Putamen (tissue), 1 donor: ENCODE measurements at regions not wholly inside any gene's neighbourhood (a gene's known extent, or its start where the extent isn't known, plus 50 kb on each side); places are given as distances from the start of the nearest gene placed in this dataset.
"Not testable (repeated sequence)": the region's sequence is repeated elsewhere in the genome, so short reads cannot be mapped to it uniquely, and the experiment has no call there.

ENCODE experiments used
- DNase-seq: peaks from one replicate; pipeline ENCODE4 v3.0.0-alpha.2; 2016; ENCODE audit warnings: low spot score

GRCh38 chr12:13562915-13563742 is 366.6 kb downstream of the EMP1 start:
- DNase-seq, result no peak

GRCh38 chr12:13561923-13562322 is 365.4 kb downstream of the EMP1 start:
- no peak for DNase-seq

GRCh38 chr12:13559318-13559978 is 362.9 kb downstream of the EMP1 start:
- no peak for DNase-seq

- DNase-seq, result no peak
Measured at GRCh38 chr12:13552830-13553229, 356.3 kb downstream of the EMP1 start.

- no peak for DNase-seq
Measured at GRCh38 chr12:13547283-13547682, 350.8 kb downstream of the EMP1 start.

- no peak for DNase-seq
Measured at GRCh38 chr12:13546231-13546630, 349.7 kb downstream of the EMP1 start.

- no peak for DNase-seq
Measured at GRCh38 chr12:13539051-13539450, 342.5 kb downstream of the EMP1 start.

- no peak for DNase-seq
Measured at GRCh38 chr12:13538136-13538535, 341.6 kb downstream of the EMP1 start.

- DNase-seq, result no peak
Measured at GRCh38 chr12:13537623-13538022, 341.1 kb downstream of the EMP1 start.

GRCh38 chr12:13536219-13536910 is 339.8 kb downstream of the EMP1 start:
- DNase-seq, result no peak

- DNase-seq, result peak; percentile 81
Measured at GRCh38 chr12:13534645-13535398, 338.3 kb downstream of the EMP1 start.

GRCh38 chr12:13534242-13534641 is 337.7 kb downstream of the EMP1 start:
- no peak for DNase-seq

- no peak for DNase-seq
Measured at GRCh38 chr12:13530966-13531365, 334.4 kb downstream of the EMP1 start.

GRCh38 chr12:13526185-13526921 is 329.8 kb downstream of the EMP1 start:
- not testable (repeated sequence) for DNase-seq

- DNase-seq, result no peak
Measured at GRCh38 chr12:13523536-13524307, 327.2 kb downstream of the EMP1 start.

- DNase-seq, result not testable (repeated sequence)
Measured at GRCh38 chr12:13518034-13518433, 321.5 kb downstream of the EMP1 start.

GRCh38 chr12:13509740-13510139 is 313.2 kb downstream of the EMP1 start:
- no peak for DNase-seq

GRCh38 chr12:13505636-13506035 is 309.1 kb downstream of the EMP1 start:
- no peak for DNase-seq

GRCh38 chr12:13505224-13505623 is 308.7 kb downstream of the EMP1 start:
- no peak for DNase-seq

- DNase-seq, result no peak
Measured at GRCh38 chr12:13504736-13505135, 308.2 kb downstream of the EMP1 start.

GRCh38 chr12:13504074-13504473 is 307.5 kb downstream of the EMP1 start:
- DNase-seq, result no peak
